Activated naive CD8-positive, alpha-beta T cell treated with anti-CD3 and anti-CD28 coated beads, Interleukin-2, amount 50 U/mL, for 24 hours (primary cell): ENCODE measurements at regions not wholly inside any gene's neighbourhood (a gene's known extent, or its start where the extent isn't known, plus 50 kb on each side); places are given as distances from the start of the nearest gene placed in this dataset.

Experiments
- ATAC-seq: fragments of 150-1000 bp; cut with Tn5 transposase; one replicate; pipeline ENCODE4 v1.10.0; 2021
- DNase-seq: peaks from one replicate; pipeline ENCODE4 v3.0.0; 2021
- H3K27ac Mint-ChIP-seq: one replicate; pipeline ENCODE4 v1.8.0; 2021; ENCODE audit warnings: mild to moderate bottlenecking, mixed read lengths
- H3K27me3 Mint-ChIP-seq: one replicate; pipeline ENCODE4 v1.8.0; 2021; ENCODE audit warnings: mixed read lengths
- H3K36me3 Mint-ChIP-seq: one replicate; pipeline ENCODE4 v1.8.0; 2021; ENCODE audit warnings: low read depth, mixed read lengths
- H3K4me1 Mint-ChIP-seq: one replicate; pipeline ENCODE4 v1.8.0; 2021; ENCODE audit warnings: mixed read lengths
- H3K4me3 Mint-ChIP-seq: one replicate; pipeline ENCODE4 v1.8.0; 2021; ENCODE audit warnings: mild to moderate bottlenecking, moderate library complexity, mixed read lengths
- H3K9me3 Mint-ChIP-seq: one replicate; pipeline ENCODE4 v1.8.0; 2021; ENCODE audit warnings: mixed read lengths

GRCh38 chr1:25006770-25007169, 76.7 kb upstream of the RUNX3 start:
- DNase-seq (no peak), ATAC-seq (no peak)
- H3K4me1 Mint-ChIP-seq: peaks cover 88% of the 10 kb centered on the region
- H3K27me3 Mint-ChIP-seq: no peaks in the 10 kb centered on the region
- H3K27ac Mint-ChIP-seq: peak overlapping the region; percentile 82
- no peaks in the 10 kb centered on the region for H3K9me3 Mint-ChIP-seq
- no peaks in the 10 kb centered on the region for H3K36me3 Mint-ChIP-seq
- peak overlapping the region; percentile 30 for H3K4me3 Mint-ChIP-seq

GRCh38 chr1:25004355-25004754, 74.3 kb upstream of the RUNX3 start:
- H3K4me1 Mint-ChIP-seq: peaks cover 89% of the 10 kb centered on the region
- no peaks in the 10 kb centered on the region for H3K36me3 Mint-ChIP-seq
- ATAC-seq (no peak), DNase-seq (no peak)
- no peaks in the 10 kb centered on the region for H3K27me3 Mint-ChIP-seq
- peak overlapping the region; percentile 88 for H3K27ac Mint-ChIP-seq
- peak overlapping the region; percentile 66 for H3K4me3 Mint-ChIP-seq
- no peaks in the 10 kb centered on the region for H3K9me3 Mint-ChIP-seq

- H3K27me3 Mint-ChIP-seq: no peaks in the 10 kb centered on the region
- no peaks in the 10 kb centered on the region for H3K9me3 Mint-ChIP-seq
- peaks cover 90% of the 10 kb centered on the region for H3K4me1 Mint-ChIP-seq
- H3K4me3 Mint-ChIP-seq: peak overlapping the region; percentile 66
- peak overlapping the region; percentile 88 for H3K27ac Mint-ChIP-seq
- H3K36me3 Mint-ChIP-seq: no peaks in the 10 kb centered on the region
- DNase-seq: peak; percentile 71
- peak; percentile 85 for ATAC-seq
Observed at GRCh38 chr1:25003457-25004190, 73.5 kb upstream of the RUNX3 start.

- Mint-ChIP-seq H3K4me3 (peak overlapping the region; percentile 66), H3K36me3 (no peaks in the 10 kb centered on the region), H3K27me3 (no peaks in the 10 kb centered on the region), H3K4me1 (peaks cover 88% of the 10 kb centered on the region), H3K27ac (peak overlapping the region; percentile 88), H3K9me3 (no peaks in the 10 kb centered on the region)
- no peak for ATAC-seq
- DNase-seq: no peak
Observed at GRCh38 chr1:25003000-25003399, 72.9 kb upstream of the RUNX3 start.

- peak overlapping the region; percentile 88 for H3K27ac Mint-ChIP-seq
- DNase-seq (peak; percentile 63), ATAC-seq (no peak)
- no peaks in the 10 kb centered on the region for H3K27me3 Mint-ChIP-seq
- H3K9me3 Mint-ChIP-seq: peaks cover 5% of the 10 kb centered on the region
- peak overlapping the region; percentile 29 for H3K4me3 Mint-ChIP-seq
- peaks cover 88% of the 10 kb centered on the region for H3K4me1 Mint-ChIP-seq
- peaks cover 9% of the 10 kb centered on the region for H3K36me3 Mint-ChIP-seq
Observed at GRCh38 chr1:25001125-25001915, 71.2 kb upstream of the RUNX3 start.

- Mint-ChIP-seq H3K4me3 (no peak overlapping the region), H3K27me3 (no peaks in the 10 kb centered on the region), H3K27ac (peak overlapping the region; percentile 88), H3K36me3 (peaks cover 9% of the 10 kb centered on the region), H3K4me1 (peaks cover 89% of the 10 kb centered on the region), H3K9me3 (peaks cover 5% of the 10 kb centered on the region)
- ATAC-seq (no peak), DNase-seq (no peak)
Observed at GRCh38 chr1:24999906-25000305, 69.8 kb upstream of the RUNX3 start.

- H3K27ac Mint-ChIP-seq: peak overlapping the region; percentile 88
Observed at GRCh38 chr1:24999426-24999825, 69.3 kb upstream of the RUNX3 start.

GRCh38 chr1:24998563-24999245, 68.6 kb upstream of the RUNX3 start:
- no peak for ATAC-seq
- Mint-ChIP-seq H3K4me3 (no peak overlapping the region), H3K4me1 (peaks cover 89% of the 10 kb centered on the region), H3K36me3 (peaks cover 9% of the 10 kb centered on the region), H3K9me3 (peaks cover 5% of the 10 kb centered on the region), H3K27me3 (no peaks in the 10 kb centered on the region), H3K27ac (peak overlapping the region; percentile 88)
- no peak for DNase-seq

More at GRCh38 chr1:24999426-24999825, 69.3 kb upstream of the RUNX3 start:
- H3K36me3 Mint-ChIP-seq: peaks cover 9% of the 10 kb centered on the region
- no peak overlapping the region for H3K4me3 Mint-ChIP-seq
- peaks cover 5% of the 10 kb centered on the region for H3K9me3 Mint-ChIP-seq
- ATAC-seq: no peak
- H3K27me3 Mint-ChIP-seq: no peaks in the 10 kb centered on the region
- DNase-seq: no peak
- H3K4me1 Mint-ChIP-seq: peaks cover 89% of the 10 kb centered on the region

GRCh38 chr1:24996983-24997893, 67.2 kb upstream of the RUNX3 start:
- ATAC-seq (peak; percentile 79), DNase-seq (peak; percentile 85)
- Mint-ChIP-seq H3K4me3 (peak overlapping the region; percentile 63), H3K9me3 (peaks cover 5% of the 10 kb centered on the region), H3K36me3 (peaks cover 10% of the 10 kb centered on the region), H3K27ac (peak overlapping the region; percentile 98), H3K27me3 (no peaks in the 10 kb centered on the region), H3K4me1 (peaks cover 92% of the 10 kb centered on the region)

GRCh38 chr1:24996456-24996855, 66.4 kb upstream of the RUNX3 start:
- Mint-ChIP-seq H3K27me3 (no peaks in the 10 kb centered on the region), H3K36me3 (peaks cover 10% of the 10 kb centered on the region), H3K4me3 (peak overlapping the region; percentile 63), H3K4me1 (peaks cover 98% of the 10 kb centered on the region), H3K9me3 (peaks cover 5% of the 10 kb centered on the region), H3K27ac (peak overlapping the region; percentile 98)
- DNase-seq (no peak), ATAC-seq (no peak)

GRCh38 chr1:24995661-24996060, 65.6 kb upstream of the RUNX3 start:
- no peak for DNase-seq
- Mint-ChIP-seq H3K27me3 (no peaks in the 10 kb centered on the region), H3K4me1 (peaks cover 98% of the 10 kb centered on the region), H3K27ac (peak overlapping the region; percentile 98), H3K9me3 (peaks cover 5% of the 10 kb centered on the region), H3K4me3 (peak overlapping the region; percentile 11), H3K36me3 (peaks cover 10% of the 10 kb centered on the region)
- no peak for ATAC-seq

- Mint-ChIP-seq H3K27ac (peak overlapping the region; percentile 98), H3K4me3 (no peak overlapping the region), H3K36me3 (peaks cover 10% of the 10 kb centered on the region)
Observed at GRCh38 chr1:24995140-24995539, 65.1 kb upstream of the RUNX3 start.

GRCh38 chr1:24993871-24994580, 64.0 kb upstream of the RUNX3 start:
- ATAC-seq (no peak), DNase-seq (no peak)
- no peak overlapping the region for H3K4me3 Mint-ChIP-seq
- H3K27me3 Mint-ChIP-seq: peaks cover 2% of the 10 kb centered on the region
- peak overlapping the region; percentile 98 for H3K27ac Mint-ChIP-seq
- H3K9me3 Mint-ChIP-seq: peaks cover 5% of the 10 kb centered on the region
- H3K36me3 Mint-ChIP-seq: peaks cover 10% of the 10 kb centered on the region
- peaks cover 96% of the 10 kb centered on the region for H3K4me1 Mint-ChIP-seq

More at GRCh38 chr1:24995140-24995539, 65.1 kb upstream of the RUNX3 start:
- H3K27me3 Mint-ChIP-seq: no peaks in the 10 kb centered on the region
- H3K9me3 Mint-ChIP-seq: peaks cover 5% of the 10 kb centered on the region
- DNase-seq: no peak
- no peak for ATAC-seq
- peaks cover 98% of the 10 kb centered on the region for H3K4me1 Mint-ChIP-seq
